ENCODE measurements at regions not wholly inside any gene's neighbourhood (a gene's known extent, or its start where the extent isn't known, plus 50 kb on each side); places are given as distances from the start of the nearest gene placed in this dataset.
A peak's percentile ranks its signal among the peaks of the same experiment; 100 is the strongest.

DNA sequence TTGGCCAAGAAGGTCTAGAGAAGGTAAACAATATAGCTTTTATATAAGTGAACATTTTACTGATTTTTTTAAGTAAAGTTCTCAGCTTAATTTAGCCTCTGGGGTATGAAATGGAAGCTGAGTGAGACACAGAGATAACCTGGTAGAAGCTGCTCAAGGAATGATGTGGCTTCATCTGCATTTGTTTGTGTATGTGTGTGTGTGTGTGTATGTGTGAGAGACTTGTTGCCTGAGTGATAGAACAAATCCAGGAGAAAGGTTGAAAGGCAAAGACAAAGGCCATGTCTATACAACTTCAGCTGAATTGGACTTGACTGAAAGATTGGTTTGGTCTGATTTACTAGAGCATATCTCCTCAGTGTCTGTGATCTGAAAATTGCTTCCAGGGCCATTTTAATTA is 63.6 kb downstream of the PCDH7 start:
- peaks cover 0 to 7% of the 10 kb centered on the region in 2 donors for H3K4me1 ChIP-seq (replicated peaks in 1 of 2)
- in situ Hi-C loops (cut with MboI; ENCODE audit: low pct_unique_long_range_greater_than_20kb in 2 of 9, low sequenced_read_pairs in 9 of 9, unreplicated experiment in 9 of 9): no loop called here
- no peak overlapping the region for H3K27ac ChIP-seq
- ATAC-seq (replicated peaks in 6 of 8): peak in 2 of 8 experiments; percentile 56 to 67
- H3K4me3 ChIP-seq: no peak overlapping the region

DNA sequence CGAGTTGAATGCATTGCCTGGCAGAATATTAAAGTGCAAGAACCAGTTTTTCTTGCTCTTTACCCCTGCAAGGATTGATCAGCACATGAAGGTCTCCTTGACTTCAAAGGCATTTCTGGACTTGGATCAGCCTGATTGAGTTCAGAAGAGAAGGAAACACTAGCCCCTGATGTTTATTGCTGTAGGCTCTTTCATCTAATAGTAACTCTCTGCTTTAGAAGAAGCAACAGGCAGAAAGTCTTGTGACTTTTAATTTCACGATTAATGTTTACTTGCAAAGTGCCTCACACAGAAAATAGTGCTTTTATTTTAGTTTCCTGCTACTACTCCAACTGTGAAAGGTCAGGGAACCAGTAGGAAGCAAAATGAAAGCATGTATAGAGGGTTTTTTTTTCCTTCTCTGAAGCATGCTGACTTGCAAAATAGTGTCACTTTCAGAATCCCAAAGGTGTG is 69.1 kb downstream of the PCDH7 start:
- ATAC-seq (replicated peaks in 6 of 8): peak in 1 of 8 experiments; percentile 26
- peaks cover 0 to 4% of the 10 kb centered on the region in 2 donors for H3K4me1 ChIP-seq (replicated peaks in 1 of 2)
- 0 to 70% (median 20%) methylated on average over 1 to 2 of the region's 2 CpGs; no CpG with 5 or more reads in 1 of the 10 experiments for WGBS, 10 experiments
- H3K4me3 ChIP-seq: no peak overlapping the region
- in situ Hi-C loops (cut with MboI; ENCODE audit: low pct_unique_long_range_greater_than_20kb in 2 of 9, low sequenced_read_pairs in 9 of 9, unreplicated experiment in 9 of 9): no loop called here
- no peak overlapping the region for H3K27ac ChIP-seq

DNA sequence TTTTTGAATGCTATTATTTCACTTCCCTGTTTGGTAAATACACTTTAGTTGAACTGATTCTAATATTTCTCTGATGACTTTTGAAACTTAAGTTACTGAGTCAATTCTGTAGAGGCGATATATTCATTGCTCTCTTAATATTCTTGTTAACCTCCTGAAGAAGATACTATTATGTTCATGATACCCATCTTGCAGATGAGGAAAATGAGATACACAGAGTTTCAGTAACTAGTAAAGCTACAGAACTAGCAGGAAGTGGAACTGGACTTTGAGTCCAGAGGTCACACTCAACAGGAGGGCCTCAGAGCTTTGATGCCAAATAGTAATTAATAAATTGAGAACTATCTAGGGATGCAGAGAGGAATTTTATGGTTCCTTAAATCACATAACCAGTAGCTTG is 70.0 kb downstream of the PCDH7 start:
- WGBS, 10 experiments: 11 to 100% (median 77%) methylated on average over 1 of the region's 1 CpG
- H3K4me3 ChIP-seq: no peak overlapping the region
- no peak overlapping the region for H3K27ac ChIP-seq
- ATAC-seq (replicated peaks in 6 of 8): no peak
- peaks cover 0 to 3% of the 10 kb centered on the region in 2 donors for H3K4me1 ChIP-seq (replicated peaks in 1 of 2)
- in situ Hi-C loops (cut with MboI; ENCODE audit: low pct_unique_long_range_greater_than_20kb in 2 of 9, low sequenced_read_pairs in 9 of 9, unreplicated experiment in 9 of 9): no loop called here

DNA sequence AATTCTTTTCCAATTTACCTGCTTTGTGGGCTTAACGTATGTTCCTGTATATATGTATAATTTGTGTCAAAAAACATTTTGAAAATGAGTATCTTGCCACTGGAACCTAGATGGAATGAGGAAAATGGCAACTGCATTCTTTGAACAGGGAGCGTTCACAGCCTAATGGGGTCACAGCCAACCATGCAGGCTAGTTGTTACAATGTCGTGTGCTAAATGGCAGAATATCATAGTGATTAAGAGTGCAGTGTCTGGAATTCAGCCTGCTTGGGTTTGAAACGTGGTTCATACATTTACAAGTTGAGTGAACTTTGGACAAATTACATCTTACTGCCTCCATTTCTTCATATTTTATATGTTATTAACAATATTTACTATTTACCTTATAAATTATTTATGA is 70.8 kb downstream of the PCDH7 start:
- H3K27ac ChIP-seq: no peak overlapping the region
- no peak overlapping the region for H3K4me3 ChIP-seq
- in situ Hi-C loops (cut with MboI; ENCODE audit: low pct_unique_long_range_greater_than_20kb in 2 of 9, low sequenced_read_pairs in 9 of 9, unreplicated experiment in 9 of 9): no loop called here
- H3K4me1 ChIP-seq (replicated peaks in 1 of 2): peaks cover 0 to 3% of the 10 kb centered on the region in 2 donors
- no peak for ATAC-seq (replicated peaks in 6 of 8)
- WGBS, 10 experiments: 17 to 100% (median 86%) methylated on average over 3 to 4 of the region's 4 CpGs

DNA sequence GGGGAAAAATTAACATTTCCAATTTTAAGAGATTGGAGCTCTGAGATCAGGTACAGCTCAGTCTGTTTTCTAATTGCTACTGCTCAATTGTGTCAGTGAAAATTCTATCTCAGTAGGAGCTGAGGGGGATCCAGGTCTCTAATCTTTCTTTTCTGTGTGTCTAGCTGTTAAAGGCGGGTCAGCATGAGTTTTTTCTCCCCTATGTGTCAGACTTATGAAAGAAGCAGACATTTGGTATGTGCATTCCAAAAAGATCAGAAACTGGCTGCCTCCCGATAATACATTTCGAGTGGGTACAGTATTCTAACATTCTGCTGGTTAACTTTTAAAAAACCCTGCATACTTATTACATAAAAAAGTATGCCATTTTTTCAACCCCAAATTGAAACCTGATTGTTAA is 72.4 kb downstream of the PCDH7 start:
- 0 to 97% (median 70%) methylated on average over 2 to 3 of the region's 3 CpGs; no CpG with 5 or more reads in 2 of the 10 experiments for WGBS, 10 experiments
- Histone ChIP-seq H3K4me3 (no peak overlapping the region), H3K4me1 (replicated peaks in 1 of 2) (no peaks in the 10 kb centered on the region), H3K27ac (no peak overlapping the region)
- in situ Hi-C loops (cut with MboI; ENCODE audit: low pct_unique_long_range_greater_than_20kb in 2 of 9, low sequenced_read_pairs in 9 of 9, unreplicated experiment in 9 of 9): no loop called here
- ATAC-seq (replicated peaks in 6 of 8): peak in 1 of 8 experiments; percentile 69

DNA sequence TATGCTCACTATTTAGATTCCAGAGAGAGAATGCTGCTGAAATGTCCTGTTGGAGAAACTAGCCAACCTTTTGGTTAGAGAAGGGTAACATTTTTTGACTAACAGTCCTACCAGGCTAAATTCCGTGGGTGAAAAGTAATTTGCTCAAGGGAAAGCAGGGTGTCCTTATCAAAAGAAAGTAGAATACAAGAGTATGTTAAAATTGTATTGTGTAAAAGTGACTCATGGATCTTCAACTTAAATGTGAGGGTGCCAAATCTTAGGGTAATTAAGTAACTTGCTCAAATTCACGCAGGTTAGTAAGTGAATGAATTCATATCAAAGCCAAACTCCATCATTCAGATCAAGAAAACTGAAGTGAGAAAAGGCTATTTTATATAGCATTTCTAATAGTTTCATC is 81.7 kb downstream of the PCDH7 start:
- in situ Hi-C loops (cut with MboI; ENCODE audit: low pct_unique_long_range_greater_than_20kb in 2 of 9, low sequenced_read_pairs in 9 of 9, unreplicated experiment in 9 of 9): no loop called here
- Histone ChIP-seq H3K4me1 (replicated peaks in 1 of 2) (no peaks in the 10 kb centered on the region), H3K4me3 (no peak overlapping the region), H3K27ac (no peak overlapping the region)
- no peak for ATAC-seq (replicated peaks in 6 of 8)
- WGBS, 10 experiments: 0 to 94% (median 78%) methylated on average over 1 to 2 of the region's 2 CpGs

DNA sequence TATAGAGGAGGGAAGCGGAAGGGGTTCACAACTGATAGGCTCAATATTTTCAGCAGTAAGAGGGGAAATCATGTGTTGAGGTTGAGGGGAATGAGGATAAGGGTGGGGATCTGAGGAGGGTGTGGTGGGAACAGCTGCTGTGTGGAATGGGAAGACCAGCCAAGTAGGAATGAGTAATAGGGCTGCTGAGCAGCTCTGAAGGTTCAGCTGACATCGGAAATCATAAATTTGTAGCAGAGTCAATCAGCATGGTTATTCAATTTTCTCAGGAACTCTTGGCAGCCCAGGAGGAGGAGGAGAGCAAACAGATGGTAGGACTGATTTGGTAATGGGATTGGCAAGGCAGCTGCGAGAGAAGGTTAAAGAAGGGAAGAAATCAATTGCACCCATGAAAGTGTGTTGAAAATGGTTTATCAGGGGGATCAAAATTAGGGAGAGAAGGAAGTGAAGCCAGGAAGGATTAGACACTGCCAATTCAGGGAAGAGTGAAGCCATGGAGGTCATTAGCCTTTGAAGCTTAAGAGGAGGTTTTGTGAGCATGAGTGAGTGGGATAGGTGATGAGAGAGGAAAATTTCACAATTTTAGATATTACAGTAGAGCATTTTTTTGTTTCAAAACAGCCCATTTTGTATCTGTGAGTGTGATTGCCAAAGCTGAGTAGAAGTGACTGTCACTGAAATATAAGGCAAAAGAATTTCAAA is 82.6 kb downstream of the PCDH7 start:
- Histone ChIP-seq H3K4me1 (replicated peaks in 1 of 2) (no peaks in the 10 kb centered on the region), H3K27ac (no peak overlapping the region), H3K4me3 (no peak overlapping the region)
- peak in 3 of 8 experiments; percentile 90 to 96 (median 95) for ATAC-seq (replicated peaks in 6 of 8)
- 3 to 100% (median 58%) methylated on average over 1 to 3 of the region's 3 CpGs; no CpG with 5 or more reads in 2 of the 10 experiments for WGBS, 10 experiments
- in situ Hi-C loops (cut with MboI; ENCODE audit: low pct_unique_long_range_greater_than_20kb in 2 of 9, low sequenced_read_pairs in 9 of 9, unreplicated experiment in 9 of 9): no loop called here

DNA sequence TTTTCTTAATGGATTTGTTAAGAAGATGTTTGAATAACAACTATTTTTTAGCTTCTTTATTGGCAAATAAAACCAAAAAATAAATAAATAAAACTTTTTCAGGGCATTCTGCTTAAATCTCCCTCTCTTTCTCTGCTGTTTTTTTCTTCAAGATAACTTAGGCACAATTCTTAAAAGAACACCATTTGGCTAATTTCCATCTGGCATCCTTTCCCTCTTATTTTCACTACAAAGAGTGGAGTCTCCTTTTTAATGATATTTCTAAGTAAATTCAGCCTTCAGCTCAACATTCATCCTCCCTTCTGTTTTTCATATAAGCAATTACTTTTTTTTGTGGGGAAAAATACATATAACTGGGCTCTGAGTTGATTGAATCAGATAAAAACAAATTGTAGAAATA is 88.1 kb downstream of the PCDH7 start:
- H3K4me1 ChIP-seq (replicated peaks in 1 of 2): no peaks in the 10 kb centered on the region
- ATAC-seq (replicated peaks in 6 of 8): no peak
- no peak overlapping the region for H3K27ac ChIP-seq
- in situ Hi-C loops (cut with MboI; ENCODE audit: low pct_unique_long_range_greater_than_20kb in 2 of 9, low sequenced_read_pairs in 9 of 9, unreplicated experiment in 9 of 9): no loop called here
- no peak overlapping the region for H3K4me3 ChIP-seq

DNA sequence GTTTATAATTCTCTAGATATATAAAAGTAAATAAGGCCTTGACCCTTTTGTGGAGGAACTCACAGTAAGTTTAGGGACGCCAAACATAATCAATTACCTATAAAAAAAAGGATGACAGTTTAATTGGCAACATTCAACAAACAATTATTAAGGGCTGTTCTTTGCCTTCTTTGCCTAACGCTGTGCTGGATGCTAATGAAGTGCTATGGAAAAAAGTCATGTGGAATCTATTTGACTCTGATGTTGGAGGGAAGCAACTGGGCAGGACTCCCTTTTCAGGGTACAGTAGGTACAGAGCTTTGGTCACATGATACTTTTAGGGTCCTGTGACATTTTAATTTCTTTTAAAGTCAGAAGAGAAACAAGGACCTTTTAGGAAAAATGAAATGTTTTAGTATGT is 91.1 kb downstream of the PCDH7 start:
- Histone ChIP-seq H3K27ac (no peak overlapping the region), H3K4me1 (replicated peaks in 1 of 2) (no peaks in the 10 kb centered on the region), H3K4me3 (no peak overlapping the region)
- in situ Hi-C loops (cut with MboI; ENCODE audit: low pct_unique_long_range_greater_than_20kb in 2 of 9, low sequenced_read_pairs in 9 of 9, unreplicated experiment in 9 of 9): no loop called here
- ATAC-seq (replicated peaks in 6 of 8): no peak
- WGBS, 10 experiments: 0 to 80% (median 46%) methylated on average over 1 to 2 of the region's 2 CpGs; no CpG with 5 or more reads in 3 of the 10 experiments

DNA sequence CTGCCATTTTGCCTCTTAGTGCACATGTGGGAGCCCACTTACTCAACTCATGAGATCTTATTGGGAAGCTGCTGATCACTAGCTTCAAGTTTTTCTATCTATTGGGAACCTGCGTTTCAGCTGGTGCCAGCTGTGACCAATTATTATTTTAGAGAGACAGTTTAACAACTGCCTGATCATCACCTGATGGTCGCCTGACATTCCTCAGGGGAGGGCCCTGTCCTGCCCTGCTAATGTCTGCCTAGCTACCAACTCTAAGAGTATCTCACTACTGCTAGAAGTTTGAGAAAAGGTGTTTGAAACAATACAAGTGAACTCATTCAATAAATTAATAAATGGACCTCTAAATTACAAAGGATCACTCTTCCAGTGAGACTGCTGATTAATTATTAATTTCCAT is 95.5 kb downstream of the PCDH7 start:
- 17 to 100% (median 76%) methylated on average over 1 to 2 of the region's 2 CpGs; no CpG with 5 or more reads in 2 of the 10 experiments for WGBS, 10 experiments
- no peak overlapping the region for H3K4me3 ChIP-seq
- in situ Hi-C loops (cut with MboI; ENCODE audit: low pct_unique_long_range_greater_than_20kb in 2 of 9, low sequenced_read_pairs in 9 of 9, unreplicated experiment in 9 of 9): no loop called here
- peaks cover 0 to 6% of the 10 kb centered on the region in 2 donors for H3K4me1 ChIP-seq (replicated peaks in 1 of 2)
- ATAC-seq (replicated peaks in 6 of 8): no peak
- no peak overlapping the region for H3K27ac ChIP-seq

DNA sequence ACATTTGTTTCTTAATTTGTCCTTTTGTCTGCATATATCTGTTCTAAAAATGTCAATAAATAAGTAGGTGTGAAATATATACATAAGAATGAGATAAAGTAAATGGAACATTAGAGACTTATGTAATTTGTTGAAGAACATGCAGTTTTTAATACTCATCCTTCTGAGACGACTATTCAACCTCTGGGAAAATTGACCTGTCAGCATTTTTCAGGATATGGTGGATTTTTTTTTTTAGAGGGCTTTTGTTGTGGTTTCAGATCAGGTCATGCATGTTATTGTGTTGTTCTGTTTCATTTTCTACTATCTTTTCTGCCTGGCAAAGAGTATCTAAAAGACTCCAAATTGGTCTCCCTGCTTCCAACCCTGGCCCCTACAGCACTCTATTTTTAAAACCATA is 97.3 kb downstream of the PCDH7 start:
- no peak for ATAC-seq (replicated peaks in 6 of 8)
- Histone ChIP-seq H3K27ac (no peak overlapping the region), H3K4me3 (no peak overlapping the region), H3K4me1 (replicated peaks in 1 of 2) (peaks cover 0 to 15% of the 10 kb centered on the region in 2 donors)
- in situ Hi-C loops (cut with MboI; ENCODE audit: low pct_unique_long_range_greater_than_20kb in 2 of 9, low sequenced_read_pairs in 9 of 9, unreplicated experiment in 9 of 9): no loop called here
- 0 to 100% (median 50%) methylated on average over 1 of the region's 1 CpG; no CpG with 5 or more reads in 2 of the 10 experiments for WGBS, 10 experiments

DNA sequence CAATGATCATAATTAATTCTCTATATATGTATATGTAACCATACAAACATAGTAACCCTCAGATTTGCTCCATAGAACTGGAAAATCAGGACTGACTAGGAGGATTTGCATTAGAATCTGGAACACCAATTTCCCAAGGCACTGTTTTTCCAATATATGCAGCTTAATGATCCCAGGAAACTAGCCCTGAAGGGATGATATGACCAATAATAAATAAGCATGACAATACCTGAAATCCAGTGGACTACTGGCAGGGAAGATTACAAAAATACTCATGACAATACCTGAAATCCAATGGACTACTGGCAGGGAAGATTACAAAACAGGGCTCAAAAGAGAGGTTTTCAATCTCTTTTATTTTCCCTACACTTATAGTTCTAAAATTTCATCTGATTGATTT is 98.4 kb downstream of the PCDH7 start:
- peaks cover 0 to 25% of the 10 kb centered on the region in 2 donors for H3K4me1 ChIP-seq (replicated peaks in 1 of 2)
- no peak for ATAC-seq (replicated peaks in 6 of 8)
- no peak overlapping the region for H3K27ac ChIP-seq
- no peak overlapping the region for H3K4me3 ChIP-seq
- in situ Hi-C loops (cut with MboI; ENCODE audit: low pct_unique_long_range_greater_than_20kb in 2 of 9, low sequenced_read_pairs in 9 of 9, unreplicated experiment in 9 of 9): no loop called here

DNA sequence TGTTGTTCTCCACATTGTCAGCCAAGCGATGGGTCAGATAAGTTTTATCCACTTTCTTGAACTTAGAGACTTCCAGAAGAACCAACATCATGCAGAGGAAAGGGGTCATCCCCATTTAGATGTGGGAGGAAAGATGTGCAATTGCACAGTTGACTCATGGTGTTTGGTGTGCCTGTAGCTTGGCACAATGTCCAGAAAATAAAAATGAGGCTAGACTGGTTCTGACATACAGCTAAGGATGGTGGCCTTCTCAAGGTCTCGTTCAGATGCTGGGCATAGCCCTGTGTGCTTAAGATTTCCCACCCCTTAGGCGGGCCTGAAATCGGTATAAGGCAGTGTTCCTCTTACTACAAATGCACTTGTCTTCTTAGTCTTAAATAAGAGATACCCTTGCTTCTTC is 101.1 kb downstream of the PCDH7 start:
- peaks cover 0 to 28% of the 10 kb centered on the region in 2 donors for H3K4me1 ChIP-seq (replicated peaks in 1 of 2)
- ATAC-seq (replicated peaks in 6 of 8): peak in 1 of 8 experiments; percentile 9
- in situ Hi-C loops (cut with MboI; ENCODE audit: low pct_unique_long_range_greater_than_20kb in 2 of 9, low sequenced_read_pairs in 9 of 9, unreplicated experiment in 9 of 9): no loop called here
- H3K4me3 ChIP-seq: no peak overlapping the region
- no peak overlapping the region for H3K27ac ChIP-seq
- WGBS, 10 experiments: 6 to 100% (median 77%) methylated on average over 1 to 4 of the region's 4 CpGs; no CpG with 5 or more reads in 2 of the 10 experiments
